Activated B cell treated with CpG ODN at 0.5 μM for 24 hours (primary cell): ENCODE measurements at regions not wholly inside any gene's neighbourhood (a gene's known extent, or its start where the extent isn't known, plus 50 kb on each side); places are given as distances from the start of the nearest gene placed in this dataset.

ENCODE experiments used
- ATAC-seq: fragments of 200-7000 bp; cut with Tn5 transposase; one replicate; pipeline ENCODE4 v1.10.0; 2021; ENCODE audit warnings: low read depth, mild to moderate bottlenecking, moderate library complexity
- CTCF ChIA-PET: fragments of 350-600 bp; sonication (Branson Sonifier 250); formaldehyde crosslinking; loops from one replicate; lab custom pipeline; 2021; ENCODE audit warnings: antibody characterized with exemption; lab: Charles Lee
- POLR2A ChIA-PET: fragments of 350-600 bp; sonication (Branson Sonifier 250); formaldehyde crosslinking; loops from one replicate; lab custom pipeline; 2021; ENCODE audit warnings: antibody characterized with exemption; lab: Charles Lee
- DNase-seq: peaks from one replicate; pipeline ENCODE4 v3.0.0; 2022
- H3K27ac Mint-ChIP-seq: one replicate; pipeline ENCODE4 v1.8.0; 2020; ENCODE audit warnings: mixed read lengths
- H3K27me3 Mint-ChIP-seq: one replicate; pipeline ENCODE4 v1.8.0; 2021; ENCODE audit warnings: mixed read lengths
- H3K36me3 Mint-ChIP-seq: one replicate; pipeline ENCODE4 v1.8.0; 2021; ENCODE audit warnings: low read depth, mixed read lengths
- H3K4me1 Mint-ChIP-seq: one replicate; pipeline ENCODE4 v1.8.0; 2021; ENCODE audit warnings: mixed read lengths
- H3K4me3 Mint-ChIP-seq: one replicate; pipeline ENCODE4 v1.8.0; 2020; ENCODE audit warnings: mild to moderate bottlenecking, mixed read lengths
- H3K9me3 Mint-ChIP-seq: one replicate; pipeline ENCODE4 v1.8.0; 2020; ENCODE audit warnings: mixed read lengths
- CTCF ChIP-seq: fragments of 200-600 bp; IDR thresholded peaks from one replicate; pipeline ENCODE4 v1.8.0; 2022; ENCODE audit warnings: antibody characterized with exemption, mild to moderate bottlenecking
- intact Hi-C: fragments of 100-400 bp; cut with micrococcal nuclease; formaldehyde crosslinking; loops from one replicate; pipeline ENCODE4 v1.15.1; 2024

- Mint-ChIP-seq H3K36me3 (no peaks in the 10 kb centered on the region), H3K4me1 (no peaks in the 10 kb centered on the region), H3K4me3 (no peak overlapping the region), H3K27me3 (no peaks in the 10 kb centered on the region), H3K27ac (no peak overlapping the region), H3K9me3 (no peaks in the 10 kb centered on the region)
- CTCF ChIA-PET: no interaction called here
- no peak for DNase-seq
- TF ChIP-seq CTCF: no peak
- intact Hi-C loops: no loop called here
- ATAC-seq: no peak
- POLR2A ChIA-PET: no interaction called here
These were observed 382.5 kb upstream of the KIRREL3 start for GRCh38 chr11:127383026-127383425.

GRCh38 chr11:127381247-127381646 is 380.7 kb upstream of the KIRREL3 start:
- no peaks in the 10 kb centered on the region for H3K9me3 Mint-ChIP-seq
- ChIA-PET POLR2A (no interaction called here), CTCF (no interaction called here)
- no peaks in the 10 kb centered on the region for H3K36me3 Mint-ChIP-seq
- H3K27ac Mint-ChIP-seq: no peak overlapping the region
- H3K27me3 Mint-ChIP-seq: no peaks in the 10 kb centered on the region
- no peak overlapping the region for H3K4me3 Mint-ChIP-seq
- DNase-seq: no peak
- no peaks in the 10 kb centered on the region for H3K4me1 Mint-ChIP-seq
- no peak for ATAC-seq
- intact Hi-C loops: no loop called here
- TF ChIP-seq CTCF: no peak

- CTCF ChIA-PET: no interaction called here
- DNase-seq: no peak
- no peak for TF ChIP-seq CTCF
- no peaks in the 10 kb centered on the region for H3K4me1 Mint-ChIP-seq
- peaks cover 2% of the 10 kb centered on the region for H3K9me3 Mint-ChIP-seq
- POLR2A ChIA-PET: no interaction called here
- H3K27ac Mint-ChIP-seq: no peak overlapping the region
- no peak overlapping the region for H3K4me3 Mint-ChIP-seq
- H3K36me3 Mint-ChIP-seq: no peaks in the 10 kb centered on the region
- intact Hi-C loops: no loop called here
- H3K27me3 Mint-ChIP-seq: no peaks in the 10 kb centered on the region
- no peak for ATAC-seq
These were observed 379.1 kb upstream of the KIRREL3 start for GRCh38 chr11:127379686-127380085.

GRCh38 chr11:127376301-127376700 is 375.7 kb upstream of the KIRREL3 start:
- ChIA-PET POLR2A (no interaction called here), CTCF (no interaction called here)
- peaks cover 2% of the 10 kb centered on the region for H3K9me3 Mint-ChIP-seq
- ATAC-seq (no peak), DNase-seq (no peak)
- TF ChIP-seq CTCF: no peak
- H3K36me3 Mint-ChIP-seq: no peaks in the 10 kb centered on the region
- intact Hi-C loops: no loop called here
- H3K27me3 Mint-ChIP-seq: no peaks in the 10 kb centered on the region
- no peak overlapping the region for H3K27ac Mint-ChIP-seq
- no peaks in the 10 kb centered on the region for H3K4me1 Mint-ChIP-seq
- no peak overlapping the region for H3K4me3 Mint-ChIP-seq

- Mint-ChIP-seq H3K27me3 (no peaks in the 10 kb centered on the region), H3K9me3 (no peaks in the 10 kb centered on the region), H3K36me3 (no peaks in the 10 kb centered on the region), H3K4me3 (no peak overlapping the region), H3K27ac (no peak overlapping the region), H3K4me1 (no peaks in the 10 kb centered on the region)
- intact Hi-C loops: no loop called here
- CTCF ChIA-PET: no interaction called here
- ATAC-seq (no peak), DNase-seq (no peak)
- TF ChIP-seq CTCF: no peak
- POLR2A ChIA-PET: no interaction called here
These were observed 368.8 kb upstream of the KIRREL3 start for GRCh38 chr11:127369356-127369755.
